ENCODE measurements at regions not wholly inside any gene's neighbourhood (a gene's known extent, or its start where the extent isn't known, plus 50 kb on each side); places are given as distances from the start of the nearest gene placed in this dataset.

GRCh38 chr9:82580921-82581320 is 482.0 kb downstream of the RASEF start:
- Mint-ChIP-seq H3K36me3 (ENCODE audit: low read depth) (peaks cover 4% of the 10 kb centered on the region), H3K4me1 (peaks cover 14% of the 10 kb centered on the region), H3K4me3 (no peak overlapping the region), H3K27me3 (ENCODE audit: low read depth) (no peaks in the 10 kb centered on the region), H3K27ac (peak overlapping the region in 1 of 3 experiments; percentile 3), H3K9me3 (peaks cover 18% of the 10 kb centered on the region)
- no peak for TF ChIP-seq CTCF (IDR thresholded peaks at IDR 0.05; ENCODE audit: unreplicated experiment in 3 of 3)

DNA sequence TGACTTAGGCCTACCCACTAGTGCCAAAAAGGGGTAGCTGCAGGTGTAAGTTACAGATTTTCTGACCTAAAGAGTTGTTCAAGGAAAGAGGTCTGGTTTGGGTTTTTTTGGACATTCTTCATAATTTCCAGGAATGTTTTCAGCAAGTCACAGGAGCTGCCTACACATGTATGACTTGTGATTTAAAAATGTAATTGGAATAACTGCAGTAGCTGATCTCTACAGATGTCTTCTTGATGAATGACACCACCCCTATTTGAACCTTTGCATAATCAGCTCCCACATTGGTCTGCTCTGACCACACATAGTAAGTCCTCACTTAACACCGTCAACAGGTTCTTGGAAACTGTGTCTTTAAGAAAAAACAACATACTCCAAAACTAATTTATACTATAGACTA is 481.4 kb downstream of the RASEF start:
- Mint-ChIP-seq H3K36me3 (ENCODE audit: low read depth) (peaks cover 4% of the 10 kb centered on the region), H3K9me3 (peaks cover 18% of the 10 kb centered on the region), H3K27me3 (ENCODE audit: low read depth) (no peaks in the 10 kb centered on the region), H3K27ac (peak overlapping the region; percentile 12 to 60 (median 51)), H3K4me3 (no peak overlapping the region), H3K4me1 (peaks cover 14% of the 10 kb centered on the region)
- no peak for TF ChIP-seq CTCF (IDR thresholded peaks at IDR 0.05; ENCODE audit: unreplicated experiment in 3 of 3)

GRCh38 chr9:82581935-82582334 is 481.0 kb downstream of the RASEF start:
- no peaks in the 10 kb centered on the region for H3K27me3 Mint-ChIP-seq (ENCODE audit: low read depth)
- H3K36me3 Mint-ChIP-seq (ENCODE audit: low read depth), result peaks cover 4% of the 10 kb centered on the region
- peak overlapping the region; percentile 12 to 60 (median 51) for H3K27ac Mint-ChIP-seq
- peaks cover 14% of the 10 kb centered on the region for H3K4me1 Mint-ChIP-seq
- H3K9me3 Mint-ChIP-seq, result peaks cover 15% of the 10 kb centered on the region
- no peak overlapping the region for H3K4me3 Mint-ChIP-seq
- TF ChIP-seq CTCF (IDR thresholded peaks at IDR 0.05; ENCODE audit: unreplicated experiment in 3 of 3), result no peak

- Mint-ChIP-seq H3K27me3 (ENCODE audit: low read depth) (no peaks in the 10 kb centered on the region), H3K4me3 (no peak overlapping the region), H3K36me3 (ENCODE audit: low read depth) (peaks cover 4% of the 10 kb centered on the region), H3K9me3 (peaks cover 10% of the 10 kb centered on the region), H3K27ac (peak overlapping the region in 1 of 3 experiments; percentile 74), H3K4me1 (peaks cover 14% of the 10 kb centered on the region)
- no peak for TF ChIP-seq CTCF (IDR thresholded peaks at IDR 0.05; ENCODE audit: unreplicated experiment in 3 of 3)
These were observed 480.2 kb downstream of the RASEF start for GRCh38 chr9:82582693-82583092.

GRCh38 chr9:82583524-82583923 is 479.4 kb downstream of the RASEF start:
- TF ChIP-seq CTCF (IDR thresholded peaks at IDR 0.05; ENCODE audit: unreplicated experiment in 3 of 3), result no peak
- Mint-ChIP-seq H3K4me1 (peaks cover 20% of the 10 kb centered on the region), H3K27ac (peak overlapping the region in 2 of 3 experiments; percentile 64 to 81), H3K27me3 (ENCODE audit: low read depth) (no peaks in the 10 kb centered on the region), H3K9me3 (peaks cover 7% of the 10 kb centered on the region), H3K4me3 (no peak overlapping the region), H3K36me3 (ENCODE audit: low read depth) (peaks cover 4% of the 10 kb centered on the region)

- Mint-ChIP-seq H3K36me3 (ENCODE audit: low read depth) (peaks cover 1% of the 10 kb centered on the region), H3K9me3 (peaks cover 5% of the 10 kb centered on the region), H3K27me3 (ENCODE audit: low read depth) (no peaks in the 10 kb centered on the region), H3K4me1 (peaks cover 28% of the 10 kb centered on the region), H3K27ac (peak overlapping the region; percentile 34 to 64 (median 40)), H3K4me3 (no peak overlapping the region)
- TF ChIP-seq CTCF (IDR thresholded peaks at IDR 0.05; ENCODE audit: unreplicated experiment in 3 of 3), result no peak
These were observed 478.5 kb downstream of the RASEF start for GRCh38 chr9:82584349-82584863.

All from nephron (organoid).